A673 (cell line): ENCODE measurements at regions not wholly inside any gene's neighbourhood (a gene's known extent, or its start where the extent isn't known, plus 50 kb on each side); places are given as distances from the start of the nearest gene placed in this dataset.

Experiments used
- BruUV-seq: library from RNA; stranded (reverse); fragments of 400-500 nt; replicated peaks from 2 replicates; lab custom pipeline; 2021; lab: Mats Ljungman, UMichigan
- CTCF ChIA-PET: fragments of 300-600 bp; sonication (Branson Sonifier 250); formaldehyde crosslinking; loops from one replicate; lab custom pipeline; 2022; ENCODE audit warnings: antibody characterized with exemption; lab: Charles Lee
- POLR2A ChIA-PET: fragments of 300-600 bp; sonication (Branson Sonifier 250); formaldehyde crosslinking; loops from one replicate; lab custom pipeline; 2022; ENCODE audit warnings: antibody characterized with exemption; ENCODE audit not compliant: low non-redundant PET; lab: Charles Lee
- DNase-seq: peaks from one replicate; pipeline ENCODE4 v3.0.0-alpha.2; 2015; ENCODE audit warnings: low spot score
- H3K27ac ChIP-seq: fragments of 200-600 bp; sonication (generic); 2 replicates; pipeline ENCODE4 v1.5.1; 2016; ENCODE audit warnings: mixed run types, low read depth, mild to moderate bottlenecking, mixed read lengths, antibody characterized with exemption, low read length; ENCODE audit not compliant: poor library complexity, severe bottlenecking
- H3K27me3 ChIP-seq: fragments of 200-600 bp; sonication (generic); replicated peaks from 2 replicates; pipeline ENCODE4 v1.6.1; 2017; ENCODE audit warnings: mixed run types, low read depth, mild to moderate bottlenecking, mixed read lengths, antibody characterized with exemption, low read length; ENCODE audit not compliant: insufficient read depth, poor library complexity
- H3K36me3 ChIP-seq: fragments of 200-600 bp; sonication (generic); 2 replicates; pipeline ENCODE4 v1.6.1; 2016; ENCODE audit warnings: mixed run types, mild to moderate bottlenecking, mixed read lengths, antibody characterized with exemption, low read length; ENCODE audit not compliant: insufficient read depth, poor library complexity, severe bottlenecking
- H3K4me1 ChIP-seq: fragments of 200-600 bp; sonication (generic); 2 replicates; pipeline ENCODE4 v1.6.1; 2017; ENCODE audit warnings: mixed run types, mild to moderate bottlenecking, mixed read lengths, antibody characterized with exemption, low read length; ENCODE audit not compliant: insufficient read depth, poor library complexity, severe bottlenecking
- H3K4me3 ChIP-seq: fragments of 200-600 bp; sonication (generic); 2 replicates; pipeline ENCODE4 v1.5.1; 2016; ENCODE audit warnings: low read depth, mixed run types, mild to moderate bottlenecking, mixed read lengths, low read length; ENCODE audit not compliant: poor library complexity, severe bottlenecking
- H3K9me3 ChIP-seq: fragments of 200-600 bp; sonication (generic); 2 replicates; pipeline ENCODE4 v1.6.1; 2016; ENCODE audit warnings: mixed run types, low read depth, mild to moderate bottlenecking, mixed read lengths, antibody characterized with exemption, low read length; ENCODE audit not compliant: poor library complexity, severe bottlenecking
- CTCF ChIP-seq: fragments of 300-800, 200-600 bp; sonication (generic); conservative IDR thresholded peaks from 2 replicates; pipeline ENCODE4 v1.5.1; 2017; ENCODE audit warnings: low read depth, mild to moderate bottlenecking, antibody characterized with exemption, low read length, moderate library complexity, mixed read lengths
- EZH2 ChIP-seq: fragments of 200-600 bp; sonication (generic); IDR thresholded peaks from 2 replicates; pipeline ENCODE4 v1.6.1; 2017; ENCODE audit warnings: borderline replicate concordance, low read depth, mild to moderate bottlenecking, mixed read lengths, antibody characterized with exemption, low read length; ENCODE audit not compliant: poor library complexity, severe bottlenecking
- intact Hi-C: fragments of 100-400 bp; cut with micrococcal nuclease; formaldehyde crosslinking; loops from one replicate; pipeline ENCODE4 v1.10.0; 2022; ENCODE audit not compliant: unreplicated experiment

DNA sequence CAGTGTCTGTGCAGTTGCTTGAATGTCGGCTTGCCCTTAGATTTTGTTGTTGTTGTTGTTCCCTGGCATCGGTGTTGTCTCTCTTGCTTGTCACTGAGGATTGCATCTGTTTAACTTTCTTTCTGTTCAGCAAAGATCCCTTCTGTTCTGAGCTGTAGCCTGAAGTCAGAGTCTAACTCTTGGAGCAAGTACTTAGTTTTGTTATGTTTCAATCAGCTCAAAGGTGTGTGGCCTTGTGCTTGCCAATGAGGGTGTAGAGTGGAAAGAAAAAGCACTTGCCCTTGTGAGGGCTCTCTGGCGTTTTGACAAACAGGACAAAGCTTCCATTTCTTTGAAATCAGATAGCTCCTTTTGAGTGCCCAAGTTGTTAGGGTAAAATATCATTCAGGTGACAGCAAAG, 757.1 kb upstream of the CDH7 start:
- no TSS peak for BruUV-seq
- ChIA-PET CTCF (no interaction called here), POLR2A (no interaction called here)
- Histone ChIP-seq H3K27ac (no peak overlapping the region), H3K36me3 (no peaks in the 10 kb centered on the region), H3K9me3 (no peaks in the 10 kb centered on the region), H3K27me3 (no peaks in the 10 kb centered on the region), H3K4me1 (no peaks in the 10 kb centered on the region), H3K4me3 (no peak overlapping the region)
- TF ChIP-seq EZH2 (no peak), CTCF (no peak)
- intact Hi-C loops, result no loop called here
- DNase-seq, result no peak

DNA sequence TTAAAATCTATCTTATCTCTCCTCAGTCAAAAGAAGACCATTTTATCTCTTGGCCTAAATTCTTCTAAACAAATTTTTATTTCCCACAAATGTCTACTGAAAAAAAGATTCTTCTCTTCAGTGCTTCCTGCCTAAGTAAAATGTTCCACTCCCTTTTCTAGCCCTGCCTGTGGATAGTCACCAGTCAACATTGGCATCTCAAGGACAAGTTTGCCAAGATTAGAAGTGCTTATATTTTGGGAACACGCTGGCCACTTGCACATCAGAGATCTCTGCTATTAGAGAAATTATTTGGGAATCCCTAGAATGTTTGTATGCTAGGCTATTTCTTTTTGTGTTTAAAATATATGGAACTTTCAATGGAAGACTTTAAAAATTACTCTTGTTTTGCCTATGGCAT, 758.2 kb upstream of the CDH7 start:
- Histone ChIP-seq H3K9me3 (no peaks in the 10 kb centered on the region), H3K27ac (no peak overlapping the region), H3K4me3 (no peak overlapping the region), H3K27me3 (no peaks in the 10 kb centered on the region), H3K36me3 (no peaks in the 10 kb centered on the region), H3K4me1 (no peaks in the 10 kb centered on the region)
- no TSS peak for BruUV-seq
- intact Hi-C loops, result no loop called here
- CTCF ChIA-PET, result no interaction called here
- POLR2A ChIA-PET, result no interaction called here
- no peak for TF ChIP-seq EZH2
- no peak for TF ChIP-seq CTCF
- no peak for DNase-seq

- H3K9me3 ChIP-seq, result no peaks in the 10 kb centered on the region
- H3K4me1 ChIP-seq, result no peaks in the 10 kb centered on the region
- no TSS peak for BruUV-seq
- no peak overlapping the region for H3K27ac ChIP-seq
- H3K36me3 ChIP-seq, result no peaks in the 10 kb centered on the region
- H3K4me3 ChIP-seq, result no peak overlapping the region
- H3K27me3 ChIP-seq, result no peaks in the 10 kb centered on the region
- intact Hi-C loops, result no loop called here
- CTCF ChIA-PET, result no interaction called here
- no peak for DNase-seq
- no peak for TF ChIP-seq EZH2
- no peak for TF ChIP-seq CTCF
- POLR2A ChIA-PET, result no interaction called here
Measured at GRCh38 chr18:64991102-64991501, 759.7 kb upstream of the CDH7 start.
